ENCODE measurements at regions not wholly inside any gene's neighbourhood (a gene's known extent, or its start where the extent isn't known, plus 50 kb on each side); places are given as distances from the start of the nearest gene placed in this dataset.

GRCh38 chr5:73357576-73357975 is 91.0 kb downstream of the FOXD1 start:
- ATAC-seq (ENCODE audit: low FRiP score) (no peak), DNase-seq (ENCODE audit: low spot score) (no peak)
- no peak for TF ChIP-seq CTCF (IDR thresholded peaks at IDR 0.05)

- DNase-seq (ENCODE audit: low spot score), result no peak
- no peak for ATAC-seq (ENCODE audit: low FRiP score)
- TF ChIP-seq CTCF (IDR thresholded peaks at IDR 0.05), result no peak
Observed at GRCh38 chr5:73355108-73355507, 93.5 kb downstream of the FOXD1 start.

GRCh38 chr5:73354406-73354805 is 94.2 kb downstream of the FOXD1 start:
- ATAC-seq (ENCODE audit: low FRiP score), result no peak
- no peak for TF ChIP-seq CTCF (IDR thresholded peaks at IDR 0.05)

GRCh38 chr5:73352649-73353230 is 95.8 kb downstream of the FOXD1 start:
- ATAC-seq (ENCODE audit: low FRiP score) (no peak), DNase-seq (ENCODE audit: low spot score) (no peak)
- no peak for TF ChIP-seq CTCF (IDR thresholded peaks at IDR 0.05)

More at GRCh38 chr5:73354406-73354805, 94.2 kb downstream of the FOXD1 start:
- DNase-seq (ENCODE audit: low spot score), result no peak

GRCh38 chr5:73352243-73352642 is 96.3 kb downstream of the FOXD1 start:
- no peak for ATAC-seq (ENCODE audit: low FRiP score)
- no peak for DNase-seq (ENCODE audit: low spot score)
- TF ChIP-seq CTCF (IDR thresholded peaks at IDR 0.05), result no peak

- no peak for ATAC-seq (ENCODE audit: low FRiP score)
- no peak for DNase-seq (ENCODE audit: low spot score)
- TF ChIP-seq CTCF (IDR thresholded peaks at IDR 0.05), result no peak
Observed at GRCh38 chr5:73351593-73351992, 97.0 kb downstream of the FOXD1 start.

GRCh38 chr5:73346878-73347408 is 101.6 kb downstream of the FOXD1 start:
- ATAC-seq (ENCODE audit: low FRiP score), result no peak
- no peak for TF ChIP-seq CTCF (IDR thresholded peaks at IDR 0.05)

More at GRCh38 chr5:73346878-73347408, 101.6 kb downstream of the FOXD1 start:
- no peak for DNase-seq (ENCODE audit: low spot score)

Data from omental fat pad (tissue), 3 donors.